Lower leg skin (tissue), 4 donors: ENCODE measurements at regions not wholly inside any gene's neighbourhood (a gene's known extent, or its start where the extent isn't known, plus 50 kb on each side); places are given as distances from the start of the nearest gene placed in this dataset.

Experiments
- DNase-seq, 2 donors: peaks; one replicate each; pipeline ENCODE4 v3.0.0-alpha.2; 2019; ENCODE audit warnings: low spot score in 2 of 2
- H3K4me3 ChIP-seq: fragments of 200-600 bp; sonication (generic); 2 replicates; pipeline ENCODE4 v1.5.1; 2017; ENCODE audit warnings: mild to moderate bottlenecking, low read depth; ENCODE audit not compliant: poor library complexity, severe bottlenecking
- CTCF ChIP-seq, 3 donors: fragments of 450-650 bp; IDR thresholded peaks; one replicate each; pipeline ENCODE4 v1.5.1; 2016; ENCODE audit warnings: antibody characterized with exemption in 3 of 3, mild to moderate bottlenecking in 3 of 3, moderate library complexity in 2 of 3
- POLR2A ChIP-seq, 2 donors: fragments of 450-650 bp; IDR thresholded peaks; one replicate each; pipeline ENCODE4 v1.6.1; 2016 to 2017; ENCODE audit warnings: antibody characterized with exemption in 2 of 2, mild to moderate bottlenecking in 1 of 2, moderate library complexity in 1 of 2
- WGBS, 2 donors: methylation state at CpG; one replicate each; pipeline ENCODE4 v1.1.5; 2018; 5-methylcytosine and 5-hydroxymethylcytosine counted together
- intact Hi-C: fragments of 100-400 bp; cut with DNase I; formaldehyde crosslinking; loops from one replicate; pipeline ENCODE4 v1.15.0; 2023; ENCODE audit warnings: low total_unique reads

GRCh38 chr12:46560089-46560488 is 187.5 kb upstream of the SLC38A2 start:
- no peak for DNase-seq
- 56 to 61% methylated on average over 2 of the region's 2 CpGs for WGBS, 2 donors
- TF ChIP-seq CTCF (IDR thresholded peaks at IDR 0.05), result no peak
- no peak for TF ChIP-seq POLR2A (IDR thresholded peaks at IDR 0.05)
- intact Hi-C loops, result no loop called here
- no peak overlapping the region for H3K4me3 ChIP-seq

DNA sequence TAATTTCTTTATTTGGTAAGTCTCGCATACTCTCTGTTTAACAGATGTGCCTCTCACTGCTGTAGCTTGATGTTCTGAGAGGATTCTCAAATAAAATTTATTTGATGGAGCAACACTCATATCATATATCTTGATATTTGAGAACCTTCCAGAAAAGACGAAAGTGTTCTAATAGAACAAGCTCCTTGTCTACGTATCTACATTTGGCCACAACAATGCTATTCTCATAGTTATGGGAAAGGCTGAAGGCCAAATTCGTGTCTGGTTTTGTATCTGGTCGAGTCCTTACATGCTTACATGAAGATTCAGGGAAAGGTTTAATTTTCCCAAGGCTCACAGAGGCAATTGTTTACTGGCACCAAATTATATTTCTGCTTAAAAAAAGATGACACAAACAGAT is 186.7 kb upstream of the SLC38A2 start:
- WGBS, 2 donors, result 30 to 48% methylated on average over 5 of the region's 5 CpGs
- H3K4me3 ChIP-seq, result no peak overlapping the region
- intact Hi-C loops, result loop anchor here (10.0 kb wide), 1 partner anchor 175 kb away; no protein-coding TSS in a partner anchor
- DNase-seq, result no peak
- TF ChIP-seq POLR2A (IDR thresholded peaks at IDR 0.05) (no peak), CTCF (IDR thresholded peaks at IDR 0.05) (no peak)

DNA sequence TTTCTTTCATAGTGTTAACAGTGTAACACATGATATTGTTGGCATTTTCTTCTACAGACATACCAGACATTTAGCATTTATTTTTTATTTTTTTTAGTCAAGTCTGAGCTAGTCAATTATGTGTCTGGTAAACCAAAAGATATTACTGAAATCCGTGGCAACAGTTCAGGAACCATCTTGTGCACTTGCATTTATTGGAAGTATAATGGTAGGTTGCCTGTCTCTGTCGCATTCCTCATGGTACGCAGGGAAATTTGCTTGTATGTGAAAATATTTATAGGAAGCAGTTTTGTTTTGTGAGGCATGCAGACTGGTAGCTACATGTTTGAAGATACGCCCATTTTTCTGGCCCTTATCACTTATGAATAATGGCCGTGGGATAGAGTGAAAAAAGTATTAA is 186.1 kb upstream of the SLC38A2 start:
- WGBS, 2 donors, result 34 to 51% methylated on average over 5 of the region's 5 CpGs
- intact Hi-C loops, result loop anchor here (10.0 kb wide), 1 partner anchor 174 kb away; no protein-coding TSS in a partner anchor
- no peak for TF ChIP-seq POLR2A (IDR thresholded peaks at IDR 0.05)
- TF ChIP-seq CTCF (IDR thresholded peaks at IDR 0.05), result no peak
- no peak overlapping the region for H3K4me3 ChIP-seq
- DNase-seq, result no peak

DNA sequence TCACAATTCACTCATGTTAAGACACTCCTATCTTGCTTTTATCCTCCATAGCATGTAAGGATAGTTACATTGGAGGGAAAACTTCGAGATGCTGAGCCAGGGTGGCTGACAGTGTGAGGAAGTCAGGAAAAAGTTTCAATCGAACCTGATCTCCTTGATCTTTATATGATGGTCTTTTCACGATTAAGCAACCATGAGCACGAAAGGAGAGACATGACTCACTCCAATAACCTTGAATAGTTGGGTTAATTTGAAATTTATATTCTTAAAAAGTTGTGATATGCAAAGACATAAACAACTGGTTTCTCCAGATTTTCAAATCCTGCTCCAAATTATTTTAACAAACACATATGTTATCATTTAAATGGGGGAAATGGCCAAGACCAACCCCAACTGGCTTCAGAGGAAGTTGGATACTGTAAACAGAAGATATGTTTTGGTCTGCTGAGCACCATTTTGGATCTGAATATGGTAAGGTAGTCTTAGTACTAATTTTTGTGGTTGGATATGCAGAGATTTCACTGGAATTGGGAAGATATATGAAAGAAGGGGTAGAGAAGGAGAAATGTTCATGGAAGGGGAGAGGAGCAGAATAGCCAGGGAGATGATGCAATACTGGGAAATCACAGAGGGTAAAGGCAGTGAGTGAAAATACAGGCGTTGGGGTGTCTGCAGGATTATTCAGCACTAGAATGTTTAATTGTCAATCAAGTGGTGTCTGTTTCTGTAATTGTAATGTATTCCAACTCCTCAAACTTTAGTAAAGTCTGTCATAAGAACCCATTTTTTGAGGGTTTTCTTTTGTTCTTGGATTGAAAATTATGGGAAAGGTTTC is 185.2 kb upstream of the SLC38A2 start:
- H3K4me3 ChIP-seq, result no peak overlapping the region
- TF ChIP-seq CTCF (IDR thresholded peaks at IDR 0.05) (no peak), POLR2A (IDR thresholded peaks at IDR 0.05) (no peak)
- intact Hi-C loops, result loop anchor here (10.0 kb wide), 1 partner anchor 173 kb away; no protein-coding TSS in a partner anchor
- DNase-seq, result no peak
- WGBS, 2 donors, result 28 to 40% methylated on average over 5 of the region's 5 CpGs

DNA sequence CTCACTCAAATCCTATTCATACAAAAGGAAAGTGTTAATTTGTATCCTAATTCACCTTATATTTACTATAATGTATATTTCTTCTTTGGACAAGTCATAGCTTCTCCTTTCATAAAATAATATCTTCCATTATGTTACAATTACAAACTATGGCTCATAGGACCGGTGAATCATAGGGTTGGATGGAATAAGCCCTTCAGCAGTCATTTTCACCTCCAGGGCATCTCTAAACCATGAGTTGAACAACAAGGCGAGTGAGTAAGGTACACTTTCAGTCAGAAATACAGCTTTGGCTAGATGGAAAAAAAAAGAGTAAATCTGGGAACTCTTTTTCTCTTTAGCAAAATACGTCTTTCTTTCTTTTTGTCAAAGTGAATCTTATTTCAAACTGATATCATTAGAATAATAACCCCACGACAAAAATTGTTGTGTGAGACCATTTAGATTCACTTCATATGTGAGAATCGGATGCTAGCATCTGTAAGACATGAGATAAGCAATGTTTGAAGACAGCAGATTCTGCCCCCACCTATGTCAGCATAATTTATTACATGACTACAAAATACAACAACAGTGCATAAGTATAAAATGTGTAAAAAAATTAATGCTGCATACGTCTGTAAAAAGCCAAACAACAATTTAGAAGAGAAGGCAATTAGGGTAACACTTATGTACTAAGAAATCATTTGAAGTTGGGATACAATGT is 184.4 kb upstream of the SLC38A2 start:
- no peak for DNase-seq
- WGBS, 2 donors, result 40 to 43% methylated on average over 6 of the region's 6 CpGs
- TF ChIP-seq CTCF (IDR thresholded peaks at IDR 0.05) (no peak), POLR2A (IDR thresholded peaks at IDR 0.05) (no peak)
- H3K4me3 ChIP-seq, result no peak overlapping the region
- intact Hi-C loops, result loop anchor here (10.0 kb wide), 1 partner anchor 172 kb away; no protein-coding TSS in a partner anchor
